PFSK-1 (cell line): ENCODE measurements at regions not wholly inside any gene's neighbourhood (a gene's known extent, or its start where the extent isn't known, plus 50 kb on each side); places are given as distances from the start of the nearest gene placed in this dataset.

Source experiments
- FOXP2 ChIP-seq: optimal IDR thresholded peaks from 2 replicates; pipeline ENCODE3; 2011; ENCODE audit warnings: borderline replicate concordance, control low read depth, inconsistent platforms; ENCODE audit not compliant: insufficient read depth; ENCODE audit errors: extremely low read length, extremely low read depth
- POLR2AphosphoS5 ChIP-seq: IDR thresholded peaks from 2 replicates; pipeline ENCODE4 v1.6.1; 2012; ENCODE audit warnings: low read depth, mild to moderate bottlenecking, control low read depth, low read length, moderate library complexity
- REST ChIP-seq, 2 experiments: IDR thresholded peaks; 2 replicates each; pipeline versions ENCODE4 v1.6.1 to v1.8.0; 2011 to 2012; ENCODE audit warnings: low read depth in 2 of 2, low read length in 2 of 2, control low read depth in 1 of 2, inconsistent platforms in 1 of 2, mild to moderate bottlenecking in 1 of 2, moderate library complexity in 1 of 2; ENCODE audit not compliant: insufficient read depth in 1 of 2
- SIN3A ChIP-seq: IDR thresholded peaks from 2 replicates; pipeline ENCODE4 v1.6.1; 2012; ENCODE audit warnings: mild to moderate bottlenecking, low read length, moderate library complexity, borderline replicate concordance; ENCODE audit not compliant: insufficient read depth
- TAF1 ChIP-seq: IDR thresholded peaks from 2 replicates; pipeline ENCODE4 v1.6.1; 2012; ENCODE audit warnings: low read length, control low read depth, borderline replicate concordance; ENCODE audit not compliant: insufficient read depth

- TF ChIP-seq TAF1 (no peak), SIN3A (no peak), REST (IDR thresholded peaks at IDR 0.05; ENCODE audit: insufficient read depth in 1 of 2, low read depth in 2 of 2, low read length in 2 of 2) (no peak), POLR2AphosphoS5 (no peak), FOXP2 (no peak)
Observed at GRCh38 chr13:47794963-47795362, 206.1 kb downstream of the SUCLA2 start.
